ENCODE measurements at regions not wholly inside any gene's neighbourhood (a gene's known extent, or its start where the extent isn't known, plus 50 kb on each side); places are given as distances from the start of the nearest gene placed in this dataset.

DNA sequence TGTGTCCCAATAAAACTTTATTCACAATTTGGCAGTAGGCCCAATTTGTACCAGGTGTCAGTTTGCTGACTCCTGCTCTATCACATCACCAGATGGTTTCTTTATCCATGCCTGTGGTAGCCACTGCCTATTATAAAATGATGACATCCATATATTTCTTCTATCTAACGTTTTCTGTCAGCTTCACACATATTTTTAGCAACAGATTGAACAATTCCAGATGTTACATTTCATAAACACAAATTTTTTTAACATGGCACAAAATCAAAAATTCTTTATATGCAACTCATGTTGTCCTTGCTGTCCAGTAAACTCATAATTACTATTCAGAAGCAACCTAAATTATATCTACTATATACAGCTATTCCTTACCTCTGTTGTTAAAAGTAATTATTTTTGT, 1371.6 kb downstream of the NSUN3 start:
- Histone ChIP-seq H3K4me1 (replicated peaks in 1 of 4; ENCODE audit: control insufficient read depth in 3 of 4, insufficient read depth in 4 of 4, low read length in 3 of 4) (0 out of 7 replicates have a peak, but pooled peaks cover 0 to 2% (median 0%) of the 10 kb centered on the region in 4 experiments), H4K20me1 (replicated peaks in 1 of 2; ENCODE audit: control insufficient read depth in 1 of 2, insufficient read depth in 2 of 2, low read length in 2 of 2) (no peaks in the 10 kb centered on the region), H2BK12ac (ENCODE audit: low read depth, low read length) (no peak overlapping the region), H2BK5ac (ENCODE audit: low read depth, low read length) (no peak overlapping the region), H4K91ac (replicated peaks; ENCODE audit: insufficient read length, low read length) (no peak overlapping the region), H3K14ac (ENCODE audit: insufficient read length) (no peak overlapping the region), H3K79me1 (ENCODE audit: low read depth, low read length) (no peaks in the 10 kb centered on the region), H3K4me2 (ENCODE audit: insufficient read depth in 1 of 2, low read depth in 2 of 2, low read length in 2 of 2) (no peak overlapping the region), H3K18ac (ENCODE audit: extremely low read depth, low read length) (no peak overlapping the region), H3K4me3 (ENCODE audit: extremely low read depth in 1 of 4, insufficient read depth in 2 of 4, low read depth in 3 of 4, low read length in 4 of 4) (no peak overlapping the region), H3K23me2 (ENCODE audit: low read depth, low read length) (no peaks in the 10 kb centered on the region), H3K56ac (replicated peaks; ENCODE audit: insufficient read length, low read depth, low read length) (no peak overlapping the region), H4K8ac (ENCODE audit: extremely low read depth, insufficient read depth, low read length) (no peak overlapping the region), H2BK120ac (replicated peaks; ENCODE audit: low read depth, low read length) (no peak overlapping the region), H3K79me2 (ENCODE audit: control insufficient read depth in 1 of 2, insufficient read depth in 2 of 2, low read length in 2 of 2) (no peaks in the 10 kb centered on the region), H2AK5ac (ENCODE audit: low read depth, low read length) (no peak overlapping the region), H3K9ac (replicated peaks in 1 of 4; ENCODE audit: extremely low read depth in 1 of 4, low read depth in 3 of 4, low read length in 3 of 4) (no peak overlapping the region), H2AFZ (ENCODE audit: low read length) (no peak overlapping the region), H3K23ac (ENCODE audit: insufficient read length) (no peak overlapping the region), H3K27ac (ENCODE audit: low read depth, low read length) (no peak overlapping the region), H3K27me3 (replicated peaks in 1 of 4; ENCODE audit: control insufficient read depth in 3 of 4, extremely low read depth in 1 of 4, insufficient read depth in 3 of 4, low read length in 3 of 4) (no peaks in the 10 kb centered on the region), H3K4ac (replicated peaks; ENCODE audit: insufficient read length, low read depth, low read length) (no peak overlapping the region), H2BK15ac (ENCODE audit: low read length) (no peak overlapping the region), H2BK20ac (ENCODE audit: low read length) (no peak overlapping the region), H3K9me3 (ENCODE audit: insufficient read depth in 2 of 2, low read depth in 1 of 2, low read length in 1 of 2) (no peaks in the 10 kb centered on the region), H4K5ac (ENCODE audit: insufficient read length, low read depth, low read length) (no peak overlapping the region), H3K36me3 (ENCODE audit: control insufficient read depth in 2 of 4, insufficient read depth in 4 of 4, low read length in 3 of 4) (no peaks in the 10 kb centered on the region)
- ChIA-PET POLR2A (ENCODE audit: partially characterized antibody) (no interaction called here), CTCF (ENCODE audit: partially characterized antibody) (no interaction called here)
- TF ChIP-seq ATF2 (IDR thresholded peaks at IDR 0.05; ENCODE audit: low read length) (no peak), SAP30 (IDR thresholded peaks at IDR 0.05; ENCODE audit: insufficient read depth, insufficient replicate concordance, low read length) (no peak), BRCA1 (IDR thresholded peaks at IDR 0.05; ENCODE audit: low read depth, low read length) (no peak)
- FAIRE-seq (no peak), DNase-seq (ENCODE audit: low read depth in 1 of 2, low spot score in 2 of 2) (no peak)
- 5% methylated on average over 1 of the region's 1 CpG; no CpG with 5 or more reads in 1 of the 2 experiments for WGBS, 2 experiments (ENCODE audit: extremely low coverage in 1 of 2, insufficient coverage in 1 of 2, insufficient read length in 1 of 2, insufficient replicate concordance in 2 of 2, low coverage in 1 of 2, low lambda C conversion rate in 2 of 2, missing lambda C conversion rate in 1 of 2)

Measured in H1 (cell line).